Smooth muscle cell (in vitro differentiated cells): ENCODE measurements at regions not wholly inside any gene's neighbourhood (a gene's known extent, or its start where the extent isn't known, plus 50 kb on each side); places are given as distances from the start of the nearest gene placed in this dataset.

Experiments used
- DNase-seq: peaks from one replicate; lab custom pipeline; 2025; ENCODE audit not compliant: unreplicated experiment; lab: John Stamatoyannopoulos, UW
- H2AFZ ChIP-seq: fragments of 200-600 bp; sonication (generic); 2 replicates; pipeline ENCODE4 v1.6.0; 2016; ENCODE audit warnings: antibody characterized with exemption, low read depth, mild to moderate bottlenecking
- H3F3A ChIP-seq: fragments of 200-600 bp; sonication (generic); 2 replicates; pipeline ENCODE4 v1.6.0; 2017; ENCODE audit warnings: antibody characterized with exemption, low read depth
- H3K27ac ChIP-seq: fragments of 200-600 bp; sonication (generic); 2 replicates; pipeline ENCODE4 v1.5.1; 2016; ENCODE audit warnings: low read depth, mild to moderate bottlenecking
- H3K27me3 ChIP-seq: fragments of 200-600 bp; sonication (generic); 2 replicates; pipeline ENCODE4 v1.6.1; 2016; ENCODE audit warnings: low read depth, mild to moderate bottlenecking
- H3K36me3 ChIP-seq: fragments of 200-600 bp; sonication (generic); 2 replicates; pipeline ENCODE4 v1.5.1; 2016; ENCODE audit warnings: low read depth
- H3K4me1 ChIP-seq: fragments of 200-600 bp; sonication (generic); 2 replicates; pipeline ENCODE4 v1.5.1; 2016; ENCODE audit warnings: low read depth
- H3K4me2 ChIP-seq: fragments of 200-600 bp; sonication (generic); 2 replicates; pipeline ENCODE4 v1.6.0; 2016; ENCODE audit warnings: mild to moderate bottlenecking
- H3K4me3 ChIP-seq: fragments of 200-600 bp; sonication (generic); 2 replicates; pipeline ENCODE4 v1.5.1; 2016; ENCODE audit warnings: mild to moderate bottlenecking
- H3K79me2 ChIP-seq: fragments of 200-600 bp; sonication (generic); 2 replicates; pipeline ENCODE4 v1.6.0; 2016; ENCODE audit warnings: low read depth, mild to moderate bottlenecking
- H3K9ac ChIP-seq: fragments of 200-600 bp; sonication (generic); 2 replicates; pipeline ENCODE4 v1.6.0; 2016; ENCODE audit warnings: low read depth
- H3K9me3 ChIP-seq: fragments of 200-600 bp; sonication (generic); replicated peaks from 2 replicates; pipeline ENCODE4 v1.5.1; 2016; ENCODE audit warnings: low read depth
- H4K20me1 ChIP-seq: fragments of 200-600 bp; sonication (generic); 2 replicates; pipeline ENCODE4 v1.6.0; 2016; ENCODE audit warnings: low read depth
- CTCF ChIP-seq: fragments of 200-600 bp; sonication (generic); IDR thresholded peaks from 2 replicates; pipeline ENCODE4 v1.5.1; 2017; ENCODE audit warnings: borderline replicate concordance, mild to moderate bottlenecking, antibody characterized with exemption; ENCODE audit not compliant: insufficient read depth, poor library complexity, severe bottlenecking
- WGBS: methylation state at CpG from one replicate; pipeline ENCODE4 v1.1.7; 2016; ENCODE audit warnings: low lambda C conversion rate; 5-methylcytosine and 5-hydroxymethylcytosine counted together

- H3K27ac ChIP-seq = no peak overlapping the region
- no peaks in the 10 kb centered on the region for H4K20me1 ChIP-seq
- H3K36me3 ChIP-seq = no peaks in the 10 kb centered on the region
- H3K4me1 ChIP-seq = no peaks in the 10 kb centered on the region
- no peak overlapping the region for H3K9ac ChIP-seq
- WGBS = 92% methylated on average over 4 of the region's 4 CpGs
- no peak for TF ChIP-seq CTCF
- H3K27me3 ChIP-seq = peaks cover 9% of the 10 kb centered on the region
- no peaks in the 10 kb centered on the region for H3K79me2 ChIP-seq
- H2AFZ ChIP-seq = no peak overlapping the region
- no peaks in the 10 kb centered on the region for H3K9me3 ChIP-seq
- no peak overlapping the region for H3K4me3 ChIP-seq
- no peak overlapping the region for H3K4me2 ChIP-seq
- H3F3A ChIP-seq = no peaks in the 10 kb centered on the region
- DNase-seq = no peak
Observed at GRCh38 chr16:54231919-54232318, 54.7 kb downstream of the IRX3 start.

GRCh38 chr16:54231336-54231735, 55.3 kb downstream of the IRX3 start:
- H3K9me3 ChIP-seq = no peaks in the 10 kb centered on the region
- no peak for DNase-seq
- H3K4me3 ChIP-seq = no peak overlapping the region
- peaks cover 9% of the 10 kb centered on the region for H3K27me3 ChIP-seq
- no peak overlapping the region for H3K27ac ChIP-seq
- no peaks in the 10 kb centered on the region for H3F3A ChIP-seq
- no peaks in the 10 kb centered on the region for H3K79me2 ChIP-seq
- WGBS = 77% methylated on average over 1 of the region's 1 CpG
- no peaks in the 10 kb centered on the region for H4K20me1 ChIP-seq
- H3K36me3 ChIP-seq = no peaks in the 10 kb centered on the region
- no peaks in the 10 kb centered on the region for H3K4me1 ChIP-seq
- no peak overlapping the region for H3K4me2 ChIP-seq
- H2AFZ ChIP-seq = no peak overlapping the region
- no peak overlapping the region for H3K9ac ChIP-seq
- no peak for TF ChIP-seq CTCF

- H3K27ac ChIP-seq = no peak overlapping the region
Observed at GRCh38 chr16:54228325-54228724, 58.3 kb downstream of the IRX3 start.

More at GRCh38 chr16:54228325-54228724, 58.3 kb downstream of the IRX3 start:
- 97% methylated on average over 3 of the region's 3 CpGs for WGBS
- H4K20me1 ChIP-seq = no peaks in the 10 kb centered on the region
- H3K36me3 ChIP-seq = no peaks in the 10 kb centered on the region
- no peak overlapping the region for H3K4me2 ChIP-seq
- H2AFZ ChIP-seq = no peak overlapping the region
- H3F3A ChIP-seq = no peaks in the 10 kb centered on the region
- no peaks in the 10 kb centered on the region for H3K79me2 ChIP-seq
- no peak for DNase-seq
- H3K9ac ChIP-seq = no peak overlapping the region
- no peak overlapping the region for H3K4me3 ChIP-seq
- no peaks in the 10 kb centered on the region for H3K4me1 ChIP-seq
- no peaks in the 10 kb centered on the region for H3K9me3 ChIP-seq
- no peak for TF ChIP-seq CTCF
- H3K27me3 ChIP-seq = peaks cover 9% of the 10 kb centered on the region
